Tongue (tissue), 1 donor: ENCODE measurements at regions not wholly inside any gene's neighbourhood (a gene's known extent, or its start where the extent isn't known, plus 50 kb on each side); places are given as distances from the start of the nearest gene placed in this dataset.

ENCODE experiments used
- DNase-seq: peaks from one replicate; pipeline ENCODE4 v3.0.0-alpha.2; 2015

DNA sequence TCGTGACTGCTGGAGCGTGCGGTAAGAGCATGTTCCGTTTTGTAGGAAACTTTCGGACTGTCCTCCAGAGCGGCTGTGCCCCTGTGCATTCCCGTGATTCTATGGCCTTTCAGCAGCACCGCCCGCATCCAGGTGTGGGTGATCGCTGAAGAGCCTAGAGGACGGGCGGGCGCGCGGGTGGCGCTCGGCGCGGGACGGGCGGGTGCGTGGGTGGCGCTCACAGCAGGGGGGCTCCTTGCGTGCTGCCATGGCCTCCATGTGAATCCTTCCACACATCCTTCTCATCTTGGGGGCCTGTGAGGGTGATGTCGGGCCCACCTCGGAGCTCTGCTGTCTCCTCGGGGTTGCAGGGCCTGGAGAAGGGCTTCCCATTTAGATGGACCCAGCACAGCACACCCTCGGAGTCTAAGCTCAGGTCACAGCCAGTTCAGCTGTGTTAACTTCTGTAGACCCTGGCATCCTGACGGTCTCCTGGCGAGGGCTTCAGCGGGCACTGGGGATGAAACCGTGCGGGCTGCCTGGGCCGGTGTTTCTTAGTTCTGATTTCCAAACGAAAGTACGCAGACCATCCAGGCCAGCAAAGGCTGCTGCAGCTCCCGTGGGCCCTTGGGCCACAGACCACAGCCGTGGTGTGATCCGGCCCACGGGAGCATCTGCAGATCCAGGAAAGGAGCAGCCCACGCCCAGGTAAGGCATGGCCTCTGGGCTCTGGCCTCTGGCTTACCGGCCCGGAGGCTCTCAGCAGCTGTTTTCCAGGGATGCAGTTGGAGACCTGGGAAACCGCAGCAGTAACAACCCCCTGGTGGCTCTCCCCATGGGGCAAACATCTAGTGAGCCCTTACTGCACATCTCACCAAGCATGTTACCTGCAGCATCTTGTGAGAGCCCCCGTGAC, 339.4 kb downstream of the FOXL1 start:
- no peak for DNase-seq

DNA sequence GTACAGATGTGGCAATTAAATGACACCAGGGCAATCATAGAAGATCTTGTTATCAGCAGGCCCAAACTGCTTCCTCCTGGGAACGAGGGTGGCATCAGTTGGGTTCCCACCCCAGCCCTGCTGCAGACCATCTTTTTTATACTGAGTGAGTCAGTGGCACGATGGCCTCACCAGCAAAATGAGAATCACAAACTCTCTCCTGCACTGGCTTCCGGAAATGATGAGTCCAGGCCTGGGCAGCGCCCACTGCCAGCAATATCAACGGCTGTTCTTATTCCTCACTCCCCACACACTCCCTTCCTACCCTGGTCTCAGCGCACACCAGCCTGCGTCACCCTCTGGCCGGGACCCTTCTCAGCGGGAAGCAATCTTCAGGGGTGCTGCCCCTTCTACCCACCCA, 340.3 kb downstream of the FOXL1 start:
- no peak for DNase-seq

DNA sequence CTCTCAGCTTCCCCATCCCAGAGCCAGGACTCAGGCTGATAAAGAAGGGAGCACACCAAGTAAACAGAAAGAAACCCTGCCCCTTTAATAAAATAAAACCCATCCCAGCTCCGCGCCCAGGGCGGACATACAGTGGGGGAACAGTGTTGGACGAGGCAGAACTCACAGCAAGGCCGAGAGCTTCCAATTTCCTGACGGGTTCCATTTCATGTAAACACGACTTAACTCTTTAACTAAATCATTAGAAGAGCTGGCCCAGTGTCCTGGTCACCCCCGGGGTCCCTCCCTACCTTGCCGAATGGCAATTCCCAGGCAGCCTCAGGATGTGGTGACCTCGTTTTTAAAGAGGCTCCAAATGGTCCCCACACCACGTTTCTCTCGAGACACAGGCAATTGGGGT, 340.7 kb downstream of the FOXL1 start:
- DNase-seq, result no peak

DNA sequence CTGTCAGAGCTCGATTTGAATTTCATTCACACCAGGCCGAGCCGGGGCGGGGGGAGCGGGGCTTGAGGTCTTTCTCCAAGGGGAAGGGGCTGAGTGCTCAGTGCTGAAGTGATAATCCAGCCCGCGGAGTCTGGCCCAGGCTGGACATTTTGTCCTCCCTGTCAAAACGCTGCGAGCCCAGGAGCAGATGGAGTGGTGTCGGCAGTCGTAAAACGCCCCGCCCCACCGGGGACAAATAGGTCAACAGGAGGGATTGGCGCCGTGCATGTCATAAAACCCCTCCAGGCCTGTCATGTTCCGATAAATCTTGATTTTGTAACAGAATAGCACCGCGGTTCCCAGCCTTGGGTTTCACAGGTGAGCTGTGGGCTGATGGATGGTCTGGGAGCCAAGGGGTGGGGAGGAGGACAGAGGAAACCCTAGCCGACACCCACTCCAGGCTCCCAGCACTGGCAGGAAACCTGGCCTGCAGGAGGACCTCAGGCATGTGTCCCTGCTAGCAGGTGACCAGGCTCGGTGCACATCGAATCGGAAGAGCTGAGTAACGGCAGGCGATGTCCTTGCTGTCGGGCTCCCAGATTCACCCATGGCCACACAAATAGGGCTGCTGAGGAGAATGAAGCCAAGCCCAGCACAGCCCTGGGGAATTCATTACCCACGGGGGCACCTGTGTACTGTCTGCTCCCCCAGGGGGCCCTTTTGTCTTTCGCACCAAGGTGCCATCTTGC, 341.4 kb downstream of the FOXL1 start:
- no peak for DNase-seq

DNA sequence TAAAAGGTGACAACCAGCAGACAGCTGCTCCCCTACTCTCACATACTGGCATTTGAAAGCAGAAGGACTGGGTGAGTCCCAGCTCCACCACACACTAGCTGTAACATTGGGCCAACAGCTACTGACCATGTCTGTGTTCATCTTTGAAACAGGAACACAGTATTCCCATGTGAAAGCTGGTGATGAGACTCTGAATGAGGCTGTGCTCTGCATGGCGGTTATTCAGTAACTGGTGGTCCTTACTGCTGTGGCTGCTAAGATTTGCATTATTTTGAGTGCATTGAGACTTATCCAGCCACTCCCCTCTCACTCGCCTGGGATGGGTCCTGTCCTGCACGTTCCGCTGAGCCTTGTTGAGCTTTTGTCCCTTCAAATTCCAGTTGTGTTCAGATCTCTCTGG, 342.9 kb downstream of the FOXL1 start:
- DNase-seq, result no peak

DNA sequence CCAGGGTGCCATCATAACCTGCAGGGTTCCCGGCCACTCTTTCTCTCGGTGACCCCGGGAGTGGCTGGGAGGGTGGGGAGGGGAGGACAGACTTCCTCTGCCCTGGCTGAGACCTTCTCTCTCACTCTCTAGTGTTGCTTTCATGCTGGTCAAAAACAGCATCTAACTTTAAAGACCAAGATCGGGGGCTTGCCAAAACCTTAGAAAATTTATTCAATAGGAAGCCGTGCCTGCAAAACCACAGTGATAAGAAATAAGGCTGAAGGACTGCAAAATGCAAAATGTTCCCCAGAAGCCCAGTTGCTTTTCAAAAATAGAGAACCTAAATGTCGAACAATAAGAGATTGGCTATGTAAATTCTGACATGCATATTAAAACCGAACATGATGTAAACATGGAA, 344.0 kb downstream of the FOXL1 start:
- DNase-seq, result no peak

DNA sequence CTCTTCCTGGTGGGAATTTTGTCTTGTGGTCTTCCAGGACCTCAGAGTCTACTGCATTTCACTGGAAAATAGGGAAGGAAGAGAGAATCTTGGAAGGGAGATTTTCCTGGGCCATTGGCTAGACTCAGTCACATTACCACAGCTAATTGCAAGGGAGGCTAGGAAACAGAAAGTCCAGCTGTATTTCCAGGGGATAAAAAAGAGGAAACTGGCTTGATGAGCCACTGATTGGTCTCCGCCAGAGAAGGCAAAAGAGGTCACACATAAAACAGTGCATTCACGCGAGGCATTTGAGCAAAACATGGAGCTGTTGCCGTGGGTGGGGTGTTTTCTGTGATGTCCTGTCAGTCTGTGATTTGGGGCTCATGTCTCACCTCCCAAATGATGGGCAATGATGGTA, 345.3 kb downstream of the FOXL1 start:
- no peak for DNase-seq

DNA sequence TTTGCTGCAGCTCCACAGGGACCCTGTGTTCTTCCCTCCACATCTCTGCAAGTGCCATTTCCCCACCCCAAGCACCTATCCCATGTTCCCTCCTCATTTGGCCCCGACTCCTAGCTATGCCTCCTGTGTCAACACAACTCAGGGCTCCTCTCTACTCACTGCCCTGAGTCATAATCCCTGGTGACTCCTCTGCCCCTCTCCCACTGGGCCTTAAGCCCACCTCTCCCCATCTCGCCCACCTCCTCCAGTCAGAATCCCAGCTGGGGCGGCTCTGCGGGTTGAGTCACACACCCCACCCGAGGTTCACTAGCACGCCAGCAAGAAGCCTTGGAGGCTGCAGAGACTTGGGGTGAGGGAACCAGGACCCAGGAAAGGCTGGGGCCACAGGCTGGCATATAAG, 346.2 kb downstream of the FOXL1 start:
- DNase-seq, result no peak

DNA sequence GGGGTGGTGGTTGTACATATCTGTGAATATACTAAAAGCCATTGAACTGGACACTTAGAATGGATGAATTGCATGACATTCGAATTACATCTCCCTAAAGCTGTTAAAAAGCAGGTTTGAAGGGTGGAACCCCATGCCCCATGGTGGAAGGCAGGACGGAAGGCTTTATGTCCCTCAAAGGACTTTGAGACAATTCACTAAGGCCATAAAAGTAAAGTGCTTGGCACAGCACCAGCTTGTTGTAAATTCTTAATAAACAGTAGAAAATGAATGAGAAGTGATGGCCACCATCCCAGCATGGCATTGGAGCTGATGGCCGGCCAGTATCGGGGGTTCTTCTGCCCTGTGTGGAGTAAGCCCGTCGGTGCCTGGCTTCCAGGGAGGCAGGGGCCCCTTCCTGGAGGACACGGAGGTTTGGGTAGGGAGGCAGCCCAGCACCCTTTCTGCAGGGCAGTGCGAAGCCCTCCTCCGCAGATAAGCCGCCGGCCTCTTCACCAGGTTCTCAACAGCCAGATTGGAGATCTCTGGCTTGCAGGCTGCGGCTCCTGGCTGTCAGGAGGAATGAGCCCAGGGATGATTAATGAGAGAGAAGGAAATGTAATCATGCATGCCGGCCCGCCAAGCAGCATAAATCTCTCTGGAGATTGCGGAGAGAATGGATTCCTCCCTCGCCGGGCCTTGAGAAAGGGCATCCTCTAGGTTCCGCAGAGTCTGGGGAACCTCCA, 346.9 kb downstream of the FOXL1 start:
- DNase-seq, result no peak

DNA sequence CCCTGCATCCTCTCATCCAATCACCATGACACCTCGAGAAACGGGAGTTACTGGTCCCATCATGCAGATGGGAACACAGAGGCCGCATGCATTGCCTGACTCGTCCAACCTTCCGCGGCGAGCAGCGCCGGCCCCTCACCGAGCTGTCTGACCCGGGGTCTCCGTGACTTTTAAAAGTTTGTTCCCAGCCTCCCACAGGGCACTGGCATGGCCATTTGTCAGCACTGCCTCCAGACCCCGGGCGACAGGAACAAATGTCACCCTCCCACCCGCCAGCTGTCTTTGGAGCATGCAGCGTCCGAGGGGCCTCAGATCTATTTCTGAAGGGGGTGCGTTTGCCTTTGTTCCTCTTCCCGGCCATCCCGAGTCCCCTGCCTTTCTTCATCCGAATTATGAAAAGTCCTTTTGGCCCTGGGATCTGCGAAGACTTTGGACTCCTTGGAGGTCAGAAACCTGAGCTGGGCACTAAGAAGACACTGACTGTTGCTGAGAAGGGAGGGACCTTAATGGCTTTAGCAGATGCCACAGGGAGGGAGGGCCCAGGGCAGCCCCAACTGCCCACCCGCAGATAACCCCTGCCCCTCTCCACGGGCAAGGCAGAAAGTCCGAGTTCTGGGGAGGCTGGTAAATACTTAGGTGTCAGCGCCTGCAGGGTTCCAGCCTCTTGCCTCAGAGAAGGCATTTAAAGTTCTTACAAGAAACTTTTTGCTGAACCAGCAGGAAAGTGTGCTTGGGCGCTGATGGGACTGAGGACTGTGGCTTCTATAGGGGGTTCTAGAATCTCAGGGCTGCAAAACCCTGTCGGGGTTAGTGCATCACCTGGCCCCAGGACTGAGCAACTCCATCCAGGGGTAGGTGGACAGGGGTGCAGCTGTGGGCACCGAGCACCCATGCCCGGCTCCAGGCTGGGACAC, 348.1 kb downstream of the FOXL1 start:
- DNase-seq, result peak; percentile 73

DNA sequence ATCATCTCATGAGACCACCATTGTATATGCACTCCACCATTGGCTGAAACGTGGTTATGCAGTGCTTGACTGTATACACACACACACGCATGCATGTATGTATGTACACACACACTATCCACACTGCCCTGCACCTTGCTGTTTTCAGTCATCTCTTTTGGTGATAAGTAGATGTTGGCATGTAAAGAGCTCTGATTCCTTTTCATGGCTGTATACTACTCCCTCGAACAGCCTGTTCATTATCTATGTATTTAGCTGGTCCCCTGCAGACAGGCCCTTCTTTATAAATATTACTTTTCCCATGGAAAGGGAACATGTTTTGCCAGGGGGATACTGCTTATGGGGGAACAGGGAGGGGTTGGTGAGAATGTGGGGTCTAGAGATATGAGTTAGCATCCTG, 349.4 kb downstream of the FOXL1 start:
- no peak for DNase-seq

DNA sequence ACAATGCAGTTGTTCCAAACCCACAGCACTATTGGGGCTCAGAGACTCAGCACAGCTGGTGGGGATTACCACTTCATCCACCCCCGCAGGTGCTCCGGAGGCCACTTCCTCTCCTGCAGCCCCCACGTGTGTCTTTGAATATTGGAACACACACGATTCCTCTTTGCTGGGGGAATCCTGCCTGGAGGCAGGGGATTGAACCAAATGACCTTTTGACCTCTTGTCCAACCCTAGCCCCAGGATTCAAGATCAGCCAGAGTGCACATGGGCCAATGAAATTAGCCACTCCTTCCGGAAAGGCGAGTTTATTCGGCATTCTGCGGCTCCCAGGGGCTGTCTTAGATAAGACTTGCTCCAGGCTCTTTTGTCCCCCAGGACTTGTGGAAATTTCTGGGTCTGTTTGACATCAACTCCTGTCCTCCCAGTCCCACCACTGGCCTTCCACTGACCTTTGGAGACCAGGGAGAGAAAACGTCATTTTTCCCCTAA, 350.2 kb downstream of the FOXL1 start:
- DNase-seq, result no peak

DNA sequence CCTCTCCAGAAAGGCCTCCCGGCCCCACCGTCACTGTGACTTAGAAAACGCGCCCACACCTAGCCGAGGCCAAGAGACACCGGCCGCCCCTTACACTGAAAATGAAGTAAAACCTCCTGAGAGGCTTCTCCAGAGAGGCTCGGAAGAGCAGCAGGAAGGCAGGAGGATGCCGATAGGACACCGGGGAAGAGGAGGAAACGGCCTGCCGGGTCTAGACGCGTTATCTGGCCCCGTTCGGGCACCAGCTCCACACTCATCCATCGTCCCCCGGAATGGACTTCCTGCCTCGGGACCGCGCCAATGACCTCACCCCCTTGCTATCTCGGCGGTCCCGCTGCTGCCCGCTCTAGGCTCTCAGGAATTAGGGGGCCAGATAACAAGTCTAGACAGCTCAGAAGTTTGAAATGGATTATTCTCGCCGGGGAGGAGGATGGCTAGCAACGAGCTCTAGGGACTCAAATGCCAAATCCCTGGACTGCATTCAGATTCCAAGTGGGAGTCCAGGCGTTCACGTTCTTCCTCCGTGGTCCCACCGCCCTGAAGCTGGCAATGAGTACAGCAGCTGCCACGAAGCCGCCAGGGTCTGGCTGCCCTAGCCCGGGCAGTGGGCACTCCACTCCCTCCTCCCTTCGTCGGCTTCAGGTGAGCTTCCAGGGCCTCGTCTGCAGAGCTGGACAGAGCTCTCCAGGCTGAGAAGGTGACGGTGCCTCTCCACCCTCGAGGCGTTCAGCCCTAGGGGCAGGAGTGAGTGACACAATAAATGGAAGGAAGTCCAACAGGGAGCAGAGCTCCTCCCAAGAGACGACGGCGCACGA, 350.9 kb downstream of the FOXL1 start:
- DNase-seq, result peak; percentile 64

DNA sequence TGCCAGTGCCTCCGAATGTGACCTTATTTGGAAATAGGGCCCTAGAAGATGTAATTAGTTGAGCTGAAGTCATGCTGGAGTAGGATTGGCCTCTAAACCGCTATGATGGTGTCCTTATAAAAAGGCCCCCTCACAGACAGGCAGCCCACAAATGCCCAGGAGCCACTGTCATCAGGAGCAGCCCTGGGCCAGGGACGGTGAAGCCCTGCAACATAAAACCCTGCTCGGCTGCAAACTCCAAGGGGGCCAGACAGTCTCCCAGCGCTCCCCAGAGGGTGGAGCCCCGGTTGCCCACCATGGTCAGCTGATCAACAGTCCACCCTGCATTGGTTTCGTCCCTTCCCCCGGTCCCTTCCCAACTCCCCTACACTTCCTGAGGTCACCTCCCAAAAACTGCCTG, 351.7 kb downstream of the FOXL1 start:
- no peak for DNase-seq

DNA sequence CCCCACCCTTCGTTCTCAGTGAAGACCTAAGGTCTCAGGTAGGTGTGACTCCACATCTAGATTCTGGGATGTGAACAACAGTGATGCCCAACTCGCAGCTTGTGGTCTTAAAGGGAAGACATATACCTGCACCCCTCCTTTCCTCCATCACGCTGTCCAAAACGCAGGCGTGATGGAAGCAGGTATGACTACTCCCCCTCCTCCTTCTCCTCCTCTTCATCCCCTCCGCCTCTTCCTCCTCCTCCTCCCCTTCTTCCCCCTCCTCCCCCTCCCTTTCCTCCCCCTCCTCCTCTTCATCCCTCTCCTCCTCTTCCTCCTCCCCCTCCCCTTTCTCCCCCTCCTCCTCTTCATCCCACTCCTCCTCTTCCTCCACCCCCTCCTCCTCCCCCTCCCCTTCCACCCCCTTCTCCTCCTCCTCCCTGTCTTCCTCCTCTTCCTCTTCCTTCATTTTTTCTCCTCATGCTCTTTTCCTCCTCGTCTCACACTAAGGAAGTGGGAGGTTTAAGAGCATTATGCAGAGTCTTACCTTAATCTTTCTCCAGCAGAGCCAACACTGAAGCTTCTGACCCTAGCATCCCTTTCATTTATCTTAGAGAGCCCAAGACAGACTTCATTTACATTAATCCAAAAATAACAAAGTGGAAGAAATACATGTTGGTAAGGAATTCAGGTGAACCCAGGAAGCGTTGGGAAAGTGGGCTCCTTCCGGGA, 352.5 kb downstream of the FOXL1 start:
- no peak for DNase-seq

DNA sequence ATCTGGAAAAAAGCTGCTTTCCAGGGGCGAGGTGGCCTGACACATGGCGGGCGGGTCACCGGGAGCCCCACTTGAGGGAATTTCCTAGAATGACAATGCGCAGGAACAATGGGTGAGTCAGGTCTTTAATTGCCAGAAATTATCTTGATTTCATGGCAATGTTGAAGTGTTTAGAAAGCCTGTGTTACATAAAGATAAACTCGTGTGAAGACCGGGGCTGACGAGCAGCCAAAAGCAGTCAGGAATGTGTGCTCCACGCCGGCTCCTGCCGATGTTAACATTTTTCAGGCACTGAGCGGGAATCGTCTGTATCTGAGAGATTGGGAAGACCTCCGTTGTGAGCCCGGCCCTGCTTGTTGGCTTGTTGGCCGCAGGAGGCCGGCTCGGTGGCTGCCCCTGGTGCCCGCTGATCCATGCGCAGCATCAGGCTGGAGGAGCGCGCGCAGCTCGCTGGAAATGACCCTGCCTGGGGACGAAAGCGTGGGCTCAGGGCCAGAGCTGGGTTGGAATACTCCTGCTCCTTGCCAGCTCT, 353.1 kb downstream of the FOXL1 start:
- peak; percentile 62 for DNase-seq

DNA sequence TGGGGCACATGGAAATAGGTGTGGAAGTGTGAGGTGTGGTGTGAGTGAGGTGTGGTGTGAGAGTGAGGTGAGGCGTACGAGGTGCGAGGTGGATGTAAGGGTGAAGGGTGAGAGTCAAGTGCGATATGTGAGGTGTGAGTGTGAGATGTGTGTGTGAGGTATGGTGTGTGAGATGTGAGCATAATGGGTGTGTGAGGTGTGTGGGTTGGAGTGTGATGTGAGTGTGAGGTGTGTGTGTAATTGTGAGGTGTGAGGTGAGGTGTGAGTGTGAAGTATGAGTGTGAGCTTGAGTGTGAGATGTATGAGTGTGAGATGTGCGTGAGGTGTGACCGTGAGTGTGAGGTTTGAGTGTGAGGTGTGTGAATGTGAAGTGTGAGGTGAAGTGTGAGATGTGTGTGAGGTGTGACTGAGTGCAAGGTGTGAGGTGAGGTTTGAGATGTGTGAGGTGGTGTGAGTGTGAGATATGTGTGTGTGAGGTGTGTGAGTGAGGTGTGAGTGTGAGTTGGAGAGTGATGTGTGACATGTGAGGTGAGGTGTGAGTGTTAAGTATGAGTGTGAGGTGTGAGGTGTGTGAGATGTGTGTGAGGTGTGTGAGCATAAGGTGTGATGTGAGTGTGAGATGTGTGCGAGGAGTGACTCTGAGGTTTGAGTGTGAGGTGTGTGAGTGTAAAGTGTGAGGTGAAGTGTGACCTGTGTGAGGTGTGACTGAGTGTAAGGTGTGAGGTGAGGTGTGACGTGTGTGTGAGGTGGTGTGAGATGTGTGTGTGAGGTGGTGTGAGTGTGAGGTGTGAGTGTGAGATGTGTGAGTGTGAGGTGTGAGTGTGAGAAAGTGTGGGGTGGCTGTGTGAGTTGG, 354.0 kb downstream of the FOXL1 start:
- no peak for DNase-seq

DNA sequence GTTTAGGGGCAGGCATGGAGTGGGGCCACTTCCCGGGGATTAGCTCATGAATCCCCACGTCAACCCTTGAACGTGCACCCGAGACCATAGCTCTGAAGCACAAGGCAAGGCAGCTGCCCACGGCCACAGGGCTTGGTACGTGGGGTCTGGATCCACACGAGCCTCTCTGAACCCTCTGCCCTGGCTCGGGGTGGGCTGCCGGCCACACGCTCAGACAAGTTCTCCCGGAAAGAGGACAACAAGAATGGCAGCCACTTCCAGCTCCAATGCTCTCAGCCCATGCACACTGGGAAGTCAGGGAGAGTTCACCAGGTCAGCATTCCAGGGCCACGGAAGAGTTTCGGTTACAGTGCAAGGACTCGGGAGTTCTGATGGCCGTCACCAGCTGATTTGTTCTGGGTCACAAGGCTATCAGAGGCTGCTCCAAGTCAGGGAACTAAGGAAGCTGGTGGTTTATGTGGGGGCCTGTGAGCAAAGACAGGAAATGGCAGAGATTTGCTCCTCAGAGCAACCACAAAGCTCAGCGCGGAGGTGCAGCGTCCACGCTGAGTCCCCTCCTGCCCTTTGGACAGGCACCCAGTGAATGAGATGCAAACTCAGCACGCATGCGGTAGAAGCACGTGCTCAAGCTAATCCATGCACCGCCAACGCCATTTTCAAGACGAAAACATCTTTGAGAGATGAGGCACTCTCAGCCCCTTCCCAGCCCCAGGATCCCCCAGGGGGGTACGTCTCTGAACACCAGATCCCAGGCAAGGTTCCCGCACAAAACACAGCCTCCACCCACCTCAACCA, 356.4 kb downstream of the FOXL1 start:
- no peak for DNase-seq
